ENCODE measurements at regions not wholly inside any gene's neighbourhood (a gene's known extent, or its start where the extent isn't known, plus 50 kb on each side); places are given as distances from the start of the nearest gene placed in this dataset.

DNA sequence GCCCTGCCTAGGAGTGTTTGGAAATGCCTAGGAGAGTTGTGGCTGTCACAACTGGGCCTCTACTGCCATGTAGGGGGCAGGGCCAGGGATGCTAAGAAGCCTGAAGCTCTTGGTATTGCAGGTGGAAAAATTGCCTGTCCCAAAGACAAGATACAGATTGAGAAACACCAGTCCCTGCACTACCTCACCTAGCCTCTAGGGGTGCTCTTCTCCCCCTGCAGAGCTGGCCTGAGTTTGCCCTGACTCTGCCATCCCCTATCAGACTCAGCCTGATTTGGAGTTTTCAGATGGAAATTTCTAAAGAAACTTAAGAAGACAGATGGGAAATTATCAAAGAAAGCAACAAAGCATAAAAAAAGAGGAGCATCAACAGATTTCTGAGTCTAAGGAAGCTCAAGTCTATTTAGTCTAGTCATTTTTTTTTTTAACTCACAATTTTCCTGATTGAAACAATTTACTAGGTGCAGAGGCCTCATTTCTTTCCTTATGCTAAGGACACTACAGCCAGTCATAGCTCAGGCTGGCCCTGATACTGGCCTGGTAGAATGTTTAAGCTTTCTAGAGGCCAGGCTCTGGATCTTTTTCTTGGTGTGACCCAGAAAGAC lies 61.4 kb upstream of the LRRN2 start:
- ChIA-PET POLR2A (no interaction called here), CTCF (interaction anchor here (0.5 to 2.2 kb wide), 10 partner anchors 8 to 514 kb away, joined by 3 to 17 read pairs (median 4); no protein-coding TSS in a partner anchor)
- peak; percentile 77 for DNase-seq (ENCODE audit: extremely low spot score)
- TF ChIP-seq FOXM1 (IDR thresholded peaks at IDR 0.05; ENCODE audit: borderline replicate concordance) (no peak), FOXA1 (IDR thresholded peaks at IDR 0.05) (no peak), ELF4 (IDR thresholded peaks at IDR 0.05) (no peak), BHLHE40 (IDR thresholded peaks at IDR 0.05; ENCODE audit: borderline replicate concordance) (no peak), HDGF (IDR thresholded peaks at IDR 0.05; ENCODE audit: borderline replicate concordance) (no peak), SP1 (IDR thresholded peaks at IDR 0.05) (no peak), SUZ12 (IDR thresholded peaks at IDR 0.05) (no peak), NFRKB (IDR thresholded peaks at IDR 0.05) (no peak), L3MBTL2 (conservative IDR thresholded peaks at IDR 0.05) (no peak), FOXK2 (IDR thresholded peaks at IDR 0.05) (no peak), LEF1 (IDR thresholded peaks at IDR 0.05; ENCODE audit: borderline replicate concordance) (no peak)
- TF ChIP-seq, protein P1, sequence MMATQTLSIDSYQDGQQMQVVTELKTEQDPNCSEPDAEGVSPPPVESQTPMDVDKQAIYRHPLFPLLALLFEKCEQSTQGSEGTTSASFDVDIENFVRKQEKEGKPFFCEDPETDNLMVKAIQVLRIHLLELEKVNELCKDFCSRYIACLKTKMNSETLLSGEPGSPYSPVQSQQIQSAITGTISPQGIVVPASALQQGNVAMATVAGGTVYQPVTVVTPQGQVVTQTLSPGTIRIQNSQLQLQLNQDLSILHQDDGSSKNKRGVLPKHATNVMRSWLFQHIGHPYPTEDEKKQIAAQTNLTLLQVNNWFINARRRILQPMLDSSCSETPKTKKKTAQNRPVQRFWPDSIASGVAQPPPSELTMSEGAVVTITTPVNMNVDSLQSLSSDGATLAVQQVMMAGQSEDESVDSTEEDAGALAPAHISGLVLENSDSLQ (IDR thresholded peaks at IDR 0.05) = no peak

- DNase-seq (ENCODE audit: extremely low spot score) = no peak
- CTCF ChIA-PET = interaction anchor here (1.1 to 1.2 kb wide), 2 partner anchors 12 to 19 kb away, joined by 4 to 8 read pairs; no protein-coding TSS in a partner anchor
- POLR2A ChIA-PET = no interaction called here
- TF ChIP-seq FOXM1 (IDR thresholded peaks at IDR 0.05; ENCODE audit: borderline replicate concordance) (no peak), L3MBTL2 (conservative IDR thresholded peaks at IDR 0.05) (no peak), CTBP1 (IDR thresholded peaks at IDR 0.05; ENCODE audit: borderline replicate concordance) (no peak), FOXK2 (IDR thresholded peaks at IDR 0.05) (no peak), NFRKB (IDR thresholded peaks at IDR 0.05) (no peak), BHLHE40 (IDR thresholded peaks at IDR 0.05; ENCODE audit: borderline replicate concordance) (no peak), HDGF (IDR thresholded peaks at IDR 0.05; ENCODE audit: borderline replicate concordance) (no peak), TARDBP (IDR thresholded peaks at IDR 0.05) (no peak), FOXA1 (IDR thresholded peaks at IDR 0.05) (no peak), SP1 (IDR thresholded peaks at IDR 0.05) (no peak), ELF4 (IDR thresholded peaks at IDR 0.05) (no peak), LEF1 (IDR thresholded peaks at IDR 0.05; ENCODE audit: borderline replicate concordance) (no peak), SUZ12 (IDR thresholded peaks at IDR 0.05) (no peak)
- TF ChIP-seq, protein P1 (IDR thresholded peaks at IDR 0.05) = no peak
Measured at GRCh38 chr1:204751480-204751879, 65.9 kb upstream of the LRRN2 start.

DNA sequence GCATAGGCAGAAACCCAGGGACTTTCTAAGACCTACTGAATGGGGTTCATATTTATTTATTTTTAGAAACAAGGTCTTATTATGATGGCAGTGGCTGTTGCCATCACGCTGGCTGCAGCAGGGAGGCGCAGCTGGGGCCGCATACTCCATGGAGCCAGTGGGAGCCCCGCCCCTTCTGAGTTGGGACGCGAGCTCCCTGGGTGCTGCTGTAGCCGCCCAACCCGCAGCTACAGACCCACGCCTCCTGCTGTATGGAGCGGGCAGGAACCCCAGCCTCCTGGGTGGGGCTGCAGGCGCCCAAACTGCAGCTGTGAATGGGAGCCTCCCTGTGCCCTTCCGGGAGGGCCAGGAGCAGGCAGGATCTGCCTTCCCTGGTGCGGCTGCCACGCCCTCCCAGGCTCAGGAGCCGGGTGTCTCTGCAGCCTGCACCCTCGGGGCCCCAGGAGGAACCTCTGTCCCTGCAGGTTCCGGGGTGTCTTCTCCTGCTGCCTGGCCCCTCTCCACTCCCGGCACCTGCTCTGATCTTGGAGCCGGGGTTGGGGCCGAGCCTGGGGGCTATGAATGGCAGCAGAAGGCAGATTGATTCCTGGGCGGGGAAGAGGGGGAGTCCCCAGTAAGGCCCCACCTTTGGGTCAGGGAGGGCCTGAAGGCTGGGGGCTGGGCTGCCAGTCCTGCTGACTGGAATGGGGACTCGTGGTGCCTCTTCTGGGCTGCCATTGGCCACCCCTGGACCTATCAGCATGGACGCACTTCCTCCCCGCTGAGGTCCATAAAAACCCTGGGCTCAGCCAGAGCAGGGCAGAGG lies 66.5 kb upstream of the LRRN2 start:
- ChIA-PET POLR2A (no interaction called here), CTCF (interaction anchor here (1.1 to 2.0 kb wide), 3 partner anchors 12 to 20 kb away, joined by 4 to 8 read pairs (median 7); no protein-coding TSS in a partner anchor)
- TF ChIP-seq ELF4 (IDR thresholded peaks at IDR 0.05) = no peak
- no peak for TF ChIP-seq L3MBTL2 (conservative IDR thresholded peaks at IDR 0.05)
- no peak for TF ChIP-seq LEF1 (IDR thresholded peaks at IDR 0.05; ENCODE audit: borderline replicate concordance)
- TF ChIP-seq FOXM1 (IDR thresholded peaks at IDR 0.05; ENCODE audit: borderline replicate concordance) = no peak
- TF ChIP-seq SUZ12 (IDR thresholded peaks at IDR 0.05) = no peak
- TF ChIP-seq TARDBP (IDR thresholded peaks at IDR 0.05) = no peak
- no peak for TF ChIP-seq ARNT (IDR thresholded peaks at IDR 0.05)
- DNase-seq (ENCODE audit: extremely low spot score) = no peak

DNA sequence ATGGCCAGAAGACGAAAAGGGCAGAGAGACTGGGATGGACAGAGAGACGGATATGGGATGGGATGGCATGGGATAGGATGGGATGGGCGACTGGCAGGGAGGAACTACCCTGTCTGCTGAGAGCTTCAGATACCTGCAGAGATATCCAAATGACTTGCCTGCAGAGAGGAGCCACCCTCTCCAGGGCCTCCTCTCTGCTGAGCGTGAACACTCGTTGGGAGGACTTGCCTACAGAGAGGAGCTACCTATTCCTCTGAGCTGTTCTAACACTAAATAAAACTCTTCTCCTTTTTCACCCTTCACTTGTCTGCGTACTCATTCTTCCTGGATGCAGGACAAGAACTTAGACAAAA lies 67.1 kb upstream of the LRRN2 start:
- POLR2A ChIA-PET = no interaction called here

GRCh38 chr1:204754821-204755220 lies 69.3 kb upstream of the LRRN2 start:
- POLR2A ChIA-PET = interaction anchor here (0.7 kb wide), 1 partner anchor 9 kb away, joined by 4 read pairs; no protein-coding TSS in a partner anchor
- CTCF ChIA-PET = interaction anchor here (1.0 to 1.8 kb wide), 3 partner anchors 8 to 52 kb away, joined by 3 to 7 read pairs (median 6); no protein-coding TSS in a partner anchor
- DNase-seq (ENCODE audit: extremely low spot score) = no peak
- TF ChIP-seq TARDBP (IDR thresholded peaks at IDR 0.05) (no peak), ARNT (IDR thresholded peaks at IDR 0.05) (no peak), ZNF384 (IDR thresholded peaks at IDR 0.05) (no peak), SUZ12 (IDR thresholded peaks at IDR 0.05) (no peak), SP1 (IDR thresholded peaks at IDR 0.05) (no peak), LEF1 (IDR thresholded peaks at IDR 0.05; ENCODE audit: borderline replicate concordance) (no peak), BHLHE40 (IDR thresholded peaks at IDR 0.05; ENCODE audit: borderline replicate concordance) (no peak), FOXK2 (IDR thresholded peaks at IDR 0.05) (no peak), NFRKB (IDR thresholded peaks at IDR 0.05) (no peak), CTBP1 (IDR thresholded peaks at IDR 0.05; ENCODE audit: borderline replicate concordance) (no peak), HDGF (IDR thresholded peaks at IDR 0.05; ENCODE audit: borderline replicate concordance) (no peak), ELF4 (IDR thresholded peaks at IDR 0.05) (no peak), L3MBTL2 (conservative IDR thresholded peaks at IDR 0.05) (no peak)

More for the DNA sequence above, 67.1 kb upstream of the LRRN2 start:
- no peak for DNase-seq (ENCODE audit: extremely low spot score)
- CTCF ChIA-PET = interaction anchor here (2.0 kb wide), 1 partner anchor 11 kb away, joined by 7 read pairs; no protein-coding TSS in a partner anchor
- TF ChIP-seq, protein P1 (IDR thresholded peaks at IDR 0.05) = no peak
- TF ChIP-seq HDGF (IDR thresholded peaks at IDR 0.05; ENCODE audit: borderline replicate concordance) (no peak), CTBP1 (IDR thresholded peaks at IDR 0.05; ENCODE audit: borderline replicate concordance) (no peak), ARNT (IDR thresholded peaks at IDR 0.05) (no peak), BHLHE40 (IDR thresholded peaks at IDR 0.05; ENCODE audit: borderline replicate concordance) (no peak), FOXM1 (IDR thresholded peaks at IDR 0.05; ENCODE audit: borderline replicate concordance) (no peak), SUZ12 (IDR thresholded peaks at IDR 0.05) (no peak), NFRKB (IDR thresholded peaks at IDR 0.05) (no peak), TARDBP (IDR thresholded peaks at IDR 0.05) (no peak)

Data from HEK293T (cell line).